WTC11 (cell line): ENCODE measurements at regions not wholly inside any gene's neighbourhood (a gene's known extent, or its start where the extent isn't known, plus 50 kb on each side); places are given as distances from the start of the nearest gene placed in this dataset.

Experiments
- ATAC-seq: fragments of 200-7000 bp; cut with Tn5 transposase; 2 replicates; pipeline ENCODE4 v1.10.0; 2021; ENCODE audit warnings: mild to moderate bottlenecking, moderate library complexity
- CTCF ChIA-PET: fragments of 300-600 bp; sonication (Branson Sonifier 250); formaldehyde crosslinking; loops from one replicate; lab custom pipeline; 2021; ENCODE audit warnings: antibody characterized with exemption; lab: Charles Lee
- POLR2A ChIA-PET: fragments of 350-600 bp; sonication (Branson Sonifier 250); formaldehyde crosslinking; loops from one replicate; lab custom pipeline; 2021; ENCODE audit warnings: antibody characterized with exemption; lab: Charles Lee
- DNase-seq: peaks from one replicate; pipeline ENCODE4 v3.0.0; 2021; ENCODE audit warnings: low spot score
- H3K27ac Mint-ChIP-seq: 2 replicates; pipeline ENCODE4 v1.8.0; 2021; ENCODE audit warnings: mixed read lengths
- H3K27me3 Mint-ChIP-seq: 2 replicates; pipeline ENCODE4 v1.8.0; 2021; ENCODE audit warnings: low read depth, mild to moderate bottlenecking, moderate library complexity, mixed read lengths
- H3K36me3 Mint-ChIP-seq: 2 replicates; pipeline ENCODE4 v1.8.0; 2021; ENCODE audit warnings: mixed read lengths
- H3K4me1 Mint-ChIP-seq: 2 replicates; pipeline ENCODE4 v1.8.0; 2022; ENCODE audit warnings: mixed read lengths
- H3K4me3 Mint-ChIP-seq: 2 replicates; pipeline ENCODE4 v1.8.0; 2021; ENCODE audit warnings: mild to moderate bottlenecking, moderate library complexity, mixed read lengths
- H3K9me3 Mint-ChIP-seq: 2 replicates; pipeline ENCODE4 v1.8.0; 2021; ENCODE audit warnings: mixed read lengths
- ETV6 ChIP-seq: sonication (generic); formaldehyde crosslinking; IDR thresholded peaks from 2 replicates; pipeline ENCODE4 v1.8.1; 2022; ENCODE audit warnings: mild to moderate bottlenecking, missing genetic modification reagents
- GTF2I ChIP-seq: fragments of 250-450 bp; sonication (Bioruptor Pico); conservative IDR thresholded peaks from 2 replicates; pipeline ENCODE4 v1.4.0; 2021; ENCODE audit warnings: mild to moderate bottlenecking
- MXD4 ChIP-seq: fragments of 250-450 bp; sonication (Bioruptor Pico); IDR thresholded peaks from 2 replicates; pipeline ENCODE4 v1.8.0; 2021; ENCODE audit warnings: mild to moderate bottlenecking, moderate library complexity, borderline replicate concordance
- MYBL2 ChIP-seq: sonication (generic); formaldehyde crosslinking; IDR thresholded peaks from 2 replicates; pipeline ENCODE4 v1.8.1; 2023; ENCODE audit warnings: mild to moderate bottlenecking, moderate library complexity, missing genetic modification reagents
- NFE2L1 ChIP-seq: sonication (generic); formaldehyde crosslinking; IDR thresholded peaks from 2 replicates; pipeline ENCODE4 v1.8.1; 2023; ENCODE audit warnings: missing genetic modification reagents
- NFYB ChIP-seq: sonication (generic); formaldehyde crosslinking; conservative IDR thresholded peaks from 2 replicates; pipeline ENCODE4 v1.8.0; 2022; ENCODE audit warnings: low read depth, missing genetic modification reagents
- OVOL2 ChIP-seq: fragments of 250-450 bp; sonication (Bioruptor Pico); IDR thresholded peaks from 2 replicates; pipeline ENCODE4 v1.9.0; 2021; ENCODE audit warnings: mild to moderate bottlenecking, borderline replicate concordance
- TCF7 ChIP-seq: sonication (generic); formaldehyde crosslinking; IDR thresholded peaks from 2 replicates; pipeline ENCODE4 v1.8.0; 2022; ENCODE audit warnings: mild to moderate bottlenecking, low read depth, missing genetic modification reagents, moderate library complexity
- ZBTB21 ChIP-seq: sonication (generic); formaldehyde crosslinking; IDR thresholded peaks from 2 replicates; pipeline ENCODE4 v1.8.1; 2023; ENCODE audit warnings: mild to moderate bottlenecking, missing genetic modification reagents, borderline replicate concordance
- ZNF138 ChIP-seq: sonication (generic); formaldehyde crosslinking; conservative IDR thresholded peaks from 2 replicates; pipeline ENCODE4 v1.8.1; 2022; ENCODE audit warnings: mild to moderate bottlenecking, moderate library complexity, missing genetic modification reagents
- ZNF232 ChIP-seq: sonication (generic); formaldehyde crosslinking; IDR thresholded peaks from 2 replicates; pipeline ENCODE4 v1.8.0; 2022; ENCODE audit warnings: mild to moderate bottlenecking, missing genetic modification reagents
- ZNF416 ChIP-seq: fragments of 250-450 bp; sonication (Bioruptor Pico); IDR thresholded peaks from 2 replicates; pipeline ENCODE4 v1.9.0; 2021; ENCODE audit warnings: mild to moderate bottlenecking, inconsistent platforms
- TF ChIP-seq, protein P1 (sequence below): sonication (generic); formaldehyde crosslinking; IDR thresholded peaks from 2 replicates; pipeline ENCODE4 v1.8.0; 2022; ENCODE audit warnings: mild to moderate bottlenecking, missing genetic modification reagents
- TF ChIP-seq, protein P2 (sequence below): sonication (generic); formaldehyde crosslinking; IDR thresholded peaks from 2 replicates; pipeline ENCODE4 v1.8.1; 2022; ENCODE audit warnings: mild to moderate bottlenecking, missing genetic modification reagents, moderate library complexity, borderline replicate concordance
- TF ChIP-seq, protein P3 (sequence below): fragments of 250-450 bp; sonication (Bioruptor Pico); IDR thresholded peaks from 2 replicates; pipeline ENCODE4 v1.9.0; 2021; ENCODE audit warnings: mild to moderate bottlenecking, borderline replicate concordance
- TF ChIP-seq, protein P4 (sequence below): sonication (generic); formaldehyde crosslinking; IDR thresholded peaks from 2 replicates; pipeline ENCODE4 v1.8.1; 2023; ENCODE audit warnings: mild to moderate bottlenecking, missing genetic modification reagents, moderate library complexity
- TF ChIP-seq, protein P5 (sequence below): sonication (generic); formaldehyde crosslinking; IDR thresholded peaks from 2 replicates; pipeline ENCODE4 v1.8.1; 2022; ENCODE audit warnings: low read depth, missing genetic modification reagents, borderline replicate concordance
- TF ChIP-seq, protein P6 (sequence below): sonication (generic); formaldehyde crosslinking; IDR thresholded peaks from 2 replicates; pipeline ENCODE4 v1.8.1; 2022; ENCODE audit warnings: mild to moderate bottlenecking, moderate library complexity, missing genetic modification reagents
- TF ChIP-seq, protein P7 (sequence below): fragments of 250-450 bp; sonication (Bioruptor Pico); IDR thresholded peaks from 2 replicates; pipeline ENCODE4 v1.9.0; 2021; ENCODE audit warnings: moderate library complexity, mild to moderate bottlenecking, inconsistent platforms, borderline replicate concordance

DNA sequence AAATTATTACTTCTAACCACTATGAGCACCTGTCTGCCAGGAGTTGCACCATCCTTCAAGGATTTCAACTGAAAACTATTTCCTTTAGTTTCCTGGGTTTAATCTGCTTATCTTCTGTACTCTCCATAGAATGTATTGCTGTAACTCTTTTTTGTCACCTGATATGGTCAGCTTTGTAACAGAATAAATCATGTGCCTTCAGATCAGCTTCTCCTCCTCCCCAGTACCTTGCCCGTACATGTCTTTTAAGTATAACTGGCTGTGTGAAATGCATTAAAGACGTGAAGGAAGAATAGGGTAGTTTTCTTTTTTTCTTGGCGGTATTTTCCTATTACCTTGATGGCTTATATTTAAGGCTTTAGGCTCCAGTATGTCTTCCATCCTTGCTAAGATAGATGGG is 200.3 kb upstream of the NAV3 start:
- ATAC-seq (no peak), DNase-seq (no peak)
- Mint-ChIP-seq H3K27ac (no peak overlapping the region), H3K4me3 (no peak overlapping the region), H3K9me3 (peaks cover 4% of the 10 kb centered on the region; the same call in 1 of the 2 replicates), H3K27me3 (no peaks in the 10 kb centered on the region), H3K4me1 (peaks cover 5% of the 10 kb centered on the region), H3K36me3 (no peaks in the 10 kb centered on the region)
- CTCF ChIA-PET, result interaction anchor here (2.0 kb wide), 1 partner anchor 55 kb away, joined by 4 read pairs; no protein-coding TSS in a partner anchor
- POLR2A ChIA-PET, result no interaction called here
- no peak for TF ChIP-seq ZNF232
- TF ChIP-seq, protein P1, sequence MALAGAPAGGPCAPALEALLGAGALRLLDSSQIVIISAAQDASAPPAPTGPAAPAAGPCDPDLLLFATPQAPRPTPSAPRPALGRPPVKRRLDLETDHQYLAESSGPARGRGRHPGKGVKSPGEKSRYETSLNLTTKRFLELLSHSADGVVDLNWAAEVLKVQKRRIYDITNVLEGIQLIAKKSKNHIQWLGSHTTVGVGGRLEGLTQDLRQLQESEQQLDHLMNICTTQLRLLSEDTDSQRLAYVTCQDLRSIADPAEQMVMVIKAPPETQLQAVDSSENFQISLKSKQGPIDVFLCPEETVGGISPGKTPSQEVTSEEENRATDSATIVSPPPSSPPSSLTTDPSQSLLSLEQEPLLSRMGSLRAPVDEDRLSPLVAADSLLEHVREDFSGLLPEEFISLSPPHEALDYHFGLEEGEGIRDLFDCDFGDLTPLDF, result no peak

DNA sequence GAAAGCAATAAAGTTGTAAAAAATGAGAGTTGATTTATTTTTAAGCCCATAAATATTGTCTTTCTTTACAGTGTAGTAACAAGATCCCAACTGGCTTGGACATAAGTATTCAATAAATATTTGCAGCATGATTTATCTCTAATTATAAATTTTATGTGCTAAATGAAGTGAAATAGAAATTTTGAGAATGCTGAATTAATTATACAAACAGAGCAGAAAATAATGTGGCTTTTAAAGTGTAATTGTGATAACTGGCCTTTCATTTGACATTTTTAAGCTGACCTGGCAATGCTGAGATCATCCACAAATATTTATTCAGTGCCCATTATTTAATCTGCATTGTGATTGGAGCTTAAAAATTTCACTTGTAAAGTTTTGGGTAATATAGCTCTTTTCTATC is 201.6 kb upstream of the NAV3 start:
- CTCF ChIA-PET, result no interaction called here
- POLR2A ChIA-PET, result no interaction called here
- H3K27ac Mint-ChIP-seq, result no peak overlapping the region
- no peak overlapping the region for H3K4me3 Mint-ChIP-seq
- peaks cover 5% of the 10 kb centered on the region for H3K4me1 Mint-ChIP-seq
- ATAC-seq (no peak), DNase-seq (no peak)
- no peaks in the 10 kb centered on the region for H3K27me3 Mint-ChIP-seq
- peaks cover 4% of the 10 kb centered on the region; the same call in 1 of the 2 replicates for H3K9me3 Mint-ChIP-seq
- TF ChIP-seq ZBTB21 (CRISPR knock-in tag), result no peak
- TF ChIP-seq, protein P2, sequence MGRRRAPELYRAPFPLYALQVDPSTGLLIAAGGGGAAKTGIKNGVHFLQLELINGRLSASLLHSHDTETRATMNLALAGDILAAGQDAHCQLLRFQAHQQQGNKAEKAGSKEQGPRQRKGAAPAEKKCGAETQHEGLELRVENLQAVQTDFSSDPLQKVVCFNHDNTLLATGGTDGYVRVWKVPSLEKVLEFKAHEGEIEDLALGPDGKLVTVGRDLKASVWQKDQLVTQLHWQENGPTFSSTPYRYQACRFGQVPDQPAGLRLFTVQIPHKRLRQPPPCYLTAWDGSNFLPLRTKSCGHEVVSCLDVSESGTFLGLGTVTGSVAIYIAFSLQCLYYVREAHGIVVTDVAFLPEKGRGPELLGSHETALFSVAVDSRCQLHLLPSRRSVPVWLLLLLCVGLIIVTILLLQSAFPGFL, result no peak
- TF ChIP-seq, protein P3, sequence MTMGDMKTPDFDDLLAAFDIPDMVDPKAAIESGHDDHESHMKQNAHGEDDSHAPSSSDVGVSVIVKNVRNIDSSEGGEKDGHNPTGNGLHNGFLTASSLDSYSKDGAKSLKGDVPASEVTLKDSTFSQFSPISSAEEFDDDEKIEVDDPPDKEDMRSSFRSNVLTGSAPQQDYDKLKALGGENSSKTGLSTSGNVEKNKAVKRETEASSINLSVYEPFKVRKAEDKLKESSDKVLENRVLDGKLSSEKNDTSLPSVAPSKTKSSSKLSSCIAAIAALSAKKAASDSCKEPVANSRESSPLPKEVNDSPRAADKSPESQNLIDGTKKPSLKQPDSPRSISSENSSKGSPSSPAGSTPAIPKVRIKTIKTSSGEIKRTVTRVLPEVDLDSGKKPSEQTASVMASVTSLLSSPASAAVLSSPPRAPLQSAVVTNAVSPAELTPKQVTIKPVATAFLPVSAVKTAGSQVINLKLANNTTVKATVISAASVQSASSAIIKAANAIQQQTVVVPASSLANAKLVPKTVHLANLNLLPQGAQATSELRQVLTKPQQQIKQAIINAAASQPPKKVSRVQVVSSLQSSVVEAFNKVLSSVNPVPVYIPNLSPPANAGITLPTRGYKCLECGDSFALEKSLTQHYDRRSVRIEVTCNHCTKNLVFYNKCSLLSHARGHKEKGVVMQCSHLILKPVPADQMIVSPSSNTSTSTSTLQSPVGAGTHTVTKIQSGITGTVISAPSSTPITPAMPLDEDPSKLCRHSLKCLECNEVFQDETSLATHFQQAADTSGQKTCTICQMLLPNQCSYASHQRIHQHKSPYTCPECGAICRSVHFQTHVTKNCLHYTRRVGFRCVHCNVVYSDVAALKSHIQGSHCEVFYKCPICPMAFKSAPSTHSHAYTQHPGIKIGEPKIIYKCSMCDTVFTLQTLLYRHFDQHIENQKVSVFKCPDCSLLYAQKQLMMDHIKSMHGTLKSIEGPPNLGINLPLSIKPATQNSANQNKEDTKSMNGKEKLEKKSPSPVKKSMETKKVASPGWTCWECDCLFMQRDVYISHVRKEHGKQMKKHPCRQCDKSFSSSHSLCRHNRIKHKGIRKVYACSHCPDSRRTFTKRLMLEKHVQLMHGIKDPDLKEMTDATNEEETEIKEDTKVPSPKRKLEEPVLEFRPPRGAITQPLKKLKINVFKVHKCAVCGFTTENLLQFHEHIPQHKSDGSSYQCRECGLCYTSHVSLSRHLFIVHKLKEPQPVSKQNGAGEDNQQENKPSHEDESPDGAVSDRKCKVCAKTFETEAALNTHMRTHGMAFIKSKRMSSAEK (CRISPR knock-in tag), result no peak
- TF ChIP-seq, protein P4, sequence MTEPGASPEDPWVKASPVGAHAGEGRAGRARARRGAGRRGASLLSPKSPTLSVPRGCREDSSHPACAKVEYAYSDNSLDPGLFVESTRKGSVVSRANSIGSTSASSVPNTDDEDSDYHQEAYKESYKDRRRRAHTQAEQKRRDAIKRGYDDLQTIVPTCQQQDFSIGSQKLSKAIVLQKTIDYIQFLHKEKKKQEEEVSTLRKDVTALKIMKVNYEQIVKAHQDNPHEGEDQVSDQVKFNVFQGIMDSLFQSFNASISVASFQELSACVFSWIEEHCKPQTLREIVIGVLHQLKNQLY (CRISPR knock-in tag), result no peak
- no peak for TF ChIP-seq MYBL2 (CRISPR knock-in tag)
- no peak for TF ChIP-seq OVOL2 (CRISPR knock-in tag)
- TF ChIP-seq MXD4, result no peak
- TF ChIP-seq NFYB (CRISPR knock-in tag), result no peak
- no peak for TF ChIP-seq ZNF138 (CRISPR knock-in tag)
- TF ChIP-seq, protein P5, sequence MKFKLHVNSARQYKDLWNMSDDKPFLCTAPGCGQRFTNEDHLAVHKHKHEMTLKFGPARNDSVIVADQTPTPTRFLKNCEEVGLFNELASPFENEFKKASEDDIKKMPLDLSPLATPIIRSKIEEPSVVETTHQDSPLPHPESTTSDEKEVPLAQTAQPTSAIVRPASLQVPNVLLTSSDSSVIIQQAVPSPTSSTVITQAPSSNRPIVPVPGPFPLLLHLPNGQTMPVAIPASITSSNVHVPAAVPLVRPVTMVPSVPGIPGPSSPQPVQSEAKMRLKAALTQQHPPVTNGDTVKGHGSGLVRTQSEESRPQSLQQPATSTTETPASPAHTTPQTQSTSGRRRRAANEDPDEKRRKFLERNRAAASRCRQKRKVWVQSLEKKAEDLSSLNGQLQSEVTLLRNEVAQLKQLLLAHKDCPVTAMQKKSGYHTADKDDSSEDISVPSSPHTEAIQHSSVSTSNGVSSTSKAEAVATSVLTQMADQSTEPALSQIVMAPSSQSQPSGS (CRISPR knock-in tag), result no peak
- no peaks in the 10 kb centered on the region for H3K36me3 Mint-ChIP-seq

DNA sequence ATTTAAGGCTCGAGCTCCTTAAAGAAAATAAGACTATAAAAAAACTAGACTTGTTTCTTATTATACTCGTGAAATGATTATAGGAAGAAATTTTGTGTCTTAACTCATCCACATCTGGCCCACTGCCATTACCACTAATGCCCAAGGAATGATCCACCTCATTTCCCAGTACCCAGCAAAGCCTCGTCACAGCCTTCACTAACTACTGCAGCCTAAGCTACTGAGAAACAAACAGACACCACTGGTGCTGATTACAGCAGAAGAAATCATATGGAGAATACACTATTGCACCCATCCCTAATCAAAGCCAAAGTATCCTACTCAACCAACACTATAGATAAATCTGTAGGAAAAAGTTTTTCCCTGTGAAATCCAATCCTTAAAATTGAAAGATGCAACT is 205.3 kb upstream of the NAV3 start:
- POLR2A ChIA-PET, result no interaction called here
- TF ChIP-seq, protein P4 (CRISPR knock-in tag), result no peak
- no peak for TF ChIP-seq GTF2I (CRISPR knock-in tag)
- TF ChIP-seq TCF7 (CRISPR knock-in tag), result no peak
- TF ChIP-seq, protein P6, sequence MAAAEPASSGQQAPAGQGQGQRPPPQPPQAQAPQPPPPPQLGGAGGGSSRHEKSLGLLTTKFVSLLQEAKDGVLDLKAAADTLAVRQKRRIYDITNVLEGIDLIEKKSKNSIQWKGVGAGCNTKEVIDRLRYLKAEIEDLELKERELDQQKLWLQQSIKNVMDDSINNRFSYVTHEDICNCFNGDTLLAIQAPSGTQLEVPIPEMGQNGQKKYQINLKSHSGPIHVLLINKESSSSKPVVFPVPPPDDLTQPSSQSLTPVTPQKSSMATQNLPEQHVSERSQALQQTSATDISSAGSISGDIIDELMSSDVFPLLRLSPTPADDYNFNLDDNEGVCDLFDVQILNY (CRISPR knock-in tag), result no peak
- no peak for TF ChIP-seq ETV6 (CRISPR knock-in tag)
- no peak for TF ChIP-seq ZNF416
- no peak for TF ChIP-seq NFE2L1 (CRISPR knock-in tag)
- TF ChIP-seq, protein P7, sequence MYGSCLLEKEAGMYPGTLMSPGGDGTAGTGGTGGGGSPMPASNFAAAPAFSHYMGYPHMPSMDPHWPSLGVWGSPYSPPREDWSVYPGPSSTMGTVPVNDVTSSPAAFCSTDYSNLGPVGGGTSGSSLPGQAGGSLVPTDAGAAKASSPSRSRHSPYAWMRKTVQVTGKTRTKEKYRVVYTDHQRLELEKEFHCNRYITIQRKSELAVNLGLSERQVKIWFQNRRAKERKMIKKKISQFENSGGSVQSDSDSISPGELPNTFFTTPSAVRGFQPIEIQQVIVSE (CRISPR knock-in tag), result no peak

More for the DNA sequence above, 205.3 kb upstream of the NAV3 start:
- Mint-ChIP-seq H3K4me3 (no peak overlapping the region), H3K27ac (no peak overlapping the region), H3K9me3 (peaks cover 4% of the 10 kb centered on the region; the same call in 1 of the 2 replicates), H3K27me3 (no peaks in the 10 kb centered on the region), H3K4me1 (peaks cover 9% of the 10 kb centered on the region), H3K36me3 (no peaks in the 10 kb centered on the region)
- ATAC-seq (no peak), DNase-seq (no peak)
- CTCF ChIA-PET, result interaction anchor here (1.5 kb wide), 1 partner anchor 10 kb away, joined by 5 read pairs; no protein-coding TSS in a partner anchor
